ENCODE measurements at regions not wholly inside any gene's neighbourhood (a gene's known extent, or its start where the extent isn't known, plus 50 kb on each side); places are given as distances from the start of the nearest gene placed in this dataset.
"Not testable (repeated sequence)": the region's sequence is repeated elsewhere in the genome, so short reads cannot be mapped to it uniquely, and the experiment has no call there.

DNA sequence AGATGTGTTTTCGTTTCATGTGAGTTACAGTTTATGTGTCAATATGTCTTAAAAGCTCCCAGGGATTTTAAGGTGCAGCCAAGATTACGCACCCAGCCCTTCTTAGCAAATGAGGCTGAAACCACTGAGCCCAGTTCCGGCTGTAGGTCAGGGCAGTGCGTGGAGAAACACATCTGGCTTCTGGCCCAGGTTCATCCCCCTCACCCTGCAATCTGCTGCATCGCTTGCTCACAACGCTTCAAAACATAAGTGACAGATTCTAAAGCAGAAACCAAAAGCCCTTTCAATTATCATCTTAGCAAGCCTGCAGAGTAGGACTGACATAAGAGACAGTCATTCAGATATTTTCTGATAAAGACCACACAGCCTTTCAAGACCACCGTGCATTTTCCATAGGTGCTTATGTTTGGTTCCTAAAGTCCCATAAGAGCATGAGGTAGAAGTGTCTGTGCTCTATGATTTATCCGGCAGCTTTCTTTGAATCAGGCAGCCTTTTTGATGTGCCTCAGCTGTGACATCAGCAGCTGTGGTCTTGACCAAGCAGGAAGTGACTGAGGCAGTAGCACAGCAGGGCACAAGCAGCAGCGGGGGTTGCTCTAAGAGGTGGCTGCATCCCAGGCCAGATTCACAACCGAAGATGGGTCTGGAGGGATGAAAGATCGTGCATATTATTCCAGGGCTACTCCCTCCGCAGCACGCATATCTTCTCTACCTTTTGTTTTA is 72.1 kb upstream of the LYZL2 start:
- Histone ChIP-seq H3K4me1 (ENCODE audit: control insufficient read depth, insufficient read depth, low read length) (peaks cover 27% of the 10 kb centered on the region), H3K9me3 (ENCODE audit: control insufficient read depth, insufficient read depth, low read depth, low read length) (no peaks in the 10 kb centered on the region), H3K9ac (ENCODE audit: low read length) (no peak overlapping the region), H3K36me3 (ENCODE audit: control insufficient read depth, insufficient read depth, low read length) (no peaks in the 10 kb centered on the region), H3K27me3 (ENCODE audit: control insufficient read depth, insufficient read depth, low read length) (peaks cover 6% of the 10 kb centered on the region; the same call in 1 of the 2 replicates), H3K27ac (ENCODE audit: low read depth, low read length) (no peak overlapping the region), H3K4me3 (ENCODE audit: low read depth, low read length) (no peak overlapping the region)

DNA sequence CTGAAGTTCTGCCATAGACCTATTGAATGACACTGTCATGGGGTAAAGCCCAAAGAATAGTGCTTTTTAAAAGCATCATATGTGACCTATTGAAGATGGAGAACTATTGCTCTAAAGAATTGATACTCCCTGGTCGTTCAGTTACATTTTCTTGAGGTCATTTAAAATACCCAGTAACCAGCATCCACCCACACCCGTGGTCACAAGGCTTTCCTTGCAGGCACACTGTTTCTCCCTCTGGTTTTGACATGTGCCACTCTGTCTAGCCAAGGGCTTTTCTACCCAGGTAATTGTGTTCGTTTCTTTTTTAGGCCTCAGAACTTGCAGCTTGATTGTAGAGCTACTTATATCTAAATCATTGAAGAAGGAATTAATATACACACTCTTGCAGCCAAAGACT is 68.3 kb upstream of the LYZL2 start:
- Histone ChIP-seq H3K27me3 (ENCODE audit: control insufficient read depth, insufficient read depth, low read length) (no peaks in the 10 kb centered on the region), H3K9ac (ENCODE audit: low read length) (no peak overlapping the region), H3K9me3 (ENCODE audit: control insufficient read depth, insufficient read depth, low read depth, low read length) (no peaks in the 10 kb centered on the region), H3K36me3 (ENCODE audit: control insufficient read depth, insufficient read depth, low read length) (no peaks in the 10 kb centered on the region), H3K4me3 (ENCODE audit: low read depth, low read length) (no peak overlapping the region), H3K4me1 (ENCODE audit: control insufficient read depth, insufficient read depth, low read length) (peaks cover 12% of the 10 kb centered on the region), H3K27ac (ENCODE audit: low read depth, low read length) (no peak overlapping the region)

DNA sequence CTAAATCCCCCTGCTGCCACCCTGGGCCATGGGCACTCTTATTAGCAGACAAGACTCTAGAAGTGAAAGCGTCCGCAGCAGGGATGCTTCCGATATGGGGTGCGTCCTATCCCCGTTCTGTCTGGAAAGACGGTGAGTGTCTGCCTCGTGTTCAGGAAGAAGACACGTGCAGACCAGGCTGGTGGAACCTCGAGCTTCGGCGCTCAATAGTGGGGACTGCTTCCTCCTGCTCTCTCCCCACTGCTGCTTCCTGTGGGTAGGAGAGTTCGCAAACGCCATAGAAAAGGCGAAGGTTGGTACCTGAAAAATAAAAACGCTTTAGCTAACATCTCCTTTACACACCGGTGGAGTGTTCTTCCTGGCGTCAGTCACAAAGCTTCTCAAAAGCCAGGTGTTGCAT is 67.7 kb upstream of the LYZL2 start:
- not testable (repeated sequence) for H3K27me3 ChIP-seq (ENCODE audit: control insufficient read depth, insufficient read depth, low read length); H3K9me3 ChIP-seq (ENCODE audit: control insufficient read depth, insufficient read depth, low read depth, low read length); H3K9ac ChIP-seq (ENCODE audit: low read length); H3K36me3 ChIP-seq (ENCODE audit: control insufficient read depth, insufficient read depth, low read length); H3K27ac ChIP-seq (ENCODE audit: low read depth, low read length); H3K4me3 ChIP-seq (ENCODE audit: low read depth, low read length)
- peaks cover 12% of the 10 kb centered on the region for H3K4me1 ChIP-seq (ENCODE audit: control insufficient read depth, insufficient read depth, low read length)

- not testable (repeated sequence) for H3K9me3 ChIP-seq (ENCODE audit: control insufficient read depth, insufficient read depth, low read depth, low read length); H3K27me3 ChIP-seq (ENCODE audit: control insufficient read depth, insufficient read depth, low read length); H3K27ac ChIP-seq (ENCODE audit: low read depth, low read length); H3K9ac ChIP-seq (ENCODE audit: low read length); H3K4me3 ChIP-seq (ENCODE audit: low read depth, low read length); H3K4me1 ChIP-seq (ENCODE audit: control insufficient read depth, insufficient read depth, low read length); H3K36me3 ChIP-seq (ENCODE audit: control insufficient read depth, insufficient read depth, low read length)
These were observed 67.0 kb upstream of the LYZL2 start for GRCh38 chr10:30696416-30697185.

- not testable (repeated sequence) for H3K27ac ChIP-seq (ENCODE audit: low read depth, low read length); H3K27me3 ChIP-seq (ENCODE audit: control insufficient read depth, insufficient read depth, low read length); H3K4me3 ChIP-seq (ENCODE audit: low read depth, low read length); H3K9me3 ChIP-seq (ENCODE audit: control insufficient read depth, insufficient read depth, low read depth, low read length); H3K36me3 ChIP-seq (ENCODE audit: control insufficient read depth, insufficient read depth, low read length); H3K9ac ChIP-seq (ENCODE audit: low read length); H3K4me1 ChIP-seq (ENCODE audit: control insufficient read depth, insufficient read depth, low read length)
These were observed 66.1 kb upstream of the LYZL2 start for GRCh38 chr10:30695481-30696236.

DNA sequence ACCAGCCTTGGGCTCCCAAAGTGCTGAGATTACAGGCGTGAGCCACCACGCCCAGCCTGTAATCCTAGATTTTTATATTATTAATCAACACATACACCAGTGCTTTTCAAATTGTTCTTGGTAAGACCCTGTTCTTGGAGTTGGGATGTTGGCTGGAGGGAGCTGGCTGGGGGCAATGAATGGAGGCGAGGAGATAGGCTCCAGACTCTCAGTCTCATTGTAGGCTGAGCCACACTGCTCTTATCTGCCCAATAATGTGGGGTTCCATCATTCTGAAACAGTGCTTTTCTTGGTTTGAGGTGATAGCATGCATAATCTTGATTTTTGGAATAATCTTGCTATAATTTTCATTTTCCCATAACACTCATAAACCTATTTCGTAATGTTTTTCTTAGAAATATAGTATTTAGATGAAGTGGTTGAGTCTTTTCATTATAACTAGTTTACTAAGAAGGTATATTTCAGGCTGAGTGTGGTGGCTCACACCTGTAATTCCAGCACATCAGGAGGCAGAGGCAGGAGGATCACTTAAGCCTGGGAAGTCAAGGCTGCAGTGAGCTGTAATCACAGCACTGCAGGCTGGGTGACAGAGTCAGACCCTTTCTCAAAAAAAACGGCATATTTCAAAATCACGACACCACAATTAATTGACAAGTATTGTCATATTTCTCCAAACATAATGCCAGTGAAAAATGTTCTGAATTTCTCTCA is 65.1 kb upstream of the LYZL2 start:
- H3K27ac ChIP-seq (ENCODE audit: low read depth, low read length) = no peak overlapping the region

DNA sequence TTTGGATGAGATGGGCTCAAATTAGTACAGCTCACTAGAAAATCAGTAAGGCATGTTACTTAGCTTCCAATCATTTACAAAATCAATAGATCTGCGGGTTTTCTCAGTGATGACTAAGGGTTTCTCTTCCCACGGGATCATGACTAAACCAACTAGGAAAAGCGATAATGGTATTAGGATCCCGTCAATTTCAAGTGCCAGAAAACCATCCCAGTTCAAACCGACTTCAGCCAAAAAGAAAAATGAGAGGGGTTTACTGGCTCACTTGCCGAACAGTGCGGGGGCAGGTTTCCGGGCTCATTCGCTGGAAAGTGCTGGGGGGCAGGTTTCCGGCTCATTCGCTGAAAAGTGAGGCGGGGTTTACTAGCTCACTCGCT is 62.1 kb upstream of the LYZL2 start:
- H3K9me3 ChIP-seq (ENCODE audit: control insufficient read depth, insufficient read depth, low read depth, low read length) = no peaks in the 10 kb centered on the region
- H3K4me1 ChIP-seq (ENCODE audit: control insufficient read depth, insufficient read depth, low read length) = peaks cover 4% of the 10 kb centered on the region
- H3K27ac ChIP-seq (ENCODE audit: low read depth, low read length) = no peak overlapping the region
- H3K27me3 ChIP-seq (ENCODE audit: control insufficient read depth, insufficient read depth, low read length) = no peaks in the 10 kb centered on the region
- H3K4me3 ChIP-seq (ENCODE audit: low read depth, low read length) = no peak overlapping the region
- H3K9ac ChIP-seq (ENCODE audit: low read length) = no peak overlapping the region
- no peaks in the 10 kb centered on the region for H3K36me3 ChIP-seq (ENCODE audit: control insufficient read depth, insufficient read depth, low read length)

More for the DNA sequence above, 65.1 kb upstream of the LYZL2 start:
- Histone ChIP-seq H3K9ac (ENCODE audit: low read length) (no peak overlapping the region), H3K36me3 (ENCODE audit: control insufficient read depth, insufficient read depth, low read length) (no peaks in the 10 kb centered on the region), H3K4me3 (ENCODE audit: low read depth, low read length) (no peak overlapping the region), H3K4me1 (ENCODE audit: control insufficient read depth, insufficient read depth, low read length) (peaks cover under 1% of the 10 kb centered on the region; the same call in 1 of the 2 replicates), H3K9me3 (ENCODE audit: control insufficient read depth, insufficient read depth, low read depth, low read length) (no peaks in the 10 kb centered on the region), H3K27me3 (ENCODE audit: control insufficient read depth, insufficient read depth, low read length) (no peaks in the 10 kb centered on the region)

DNA sequence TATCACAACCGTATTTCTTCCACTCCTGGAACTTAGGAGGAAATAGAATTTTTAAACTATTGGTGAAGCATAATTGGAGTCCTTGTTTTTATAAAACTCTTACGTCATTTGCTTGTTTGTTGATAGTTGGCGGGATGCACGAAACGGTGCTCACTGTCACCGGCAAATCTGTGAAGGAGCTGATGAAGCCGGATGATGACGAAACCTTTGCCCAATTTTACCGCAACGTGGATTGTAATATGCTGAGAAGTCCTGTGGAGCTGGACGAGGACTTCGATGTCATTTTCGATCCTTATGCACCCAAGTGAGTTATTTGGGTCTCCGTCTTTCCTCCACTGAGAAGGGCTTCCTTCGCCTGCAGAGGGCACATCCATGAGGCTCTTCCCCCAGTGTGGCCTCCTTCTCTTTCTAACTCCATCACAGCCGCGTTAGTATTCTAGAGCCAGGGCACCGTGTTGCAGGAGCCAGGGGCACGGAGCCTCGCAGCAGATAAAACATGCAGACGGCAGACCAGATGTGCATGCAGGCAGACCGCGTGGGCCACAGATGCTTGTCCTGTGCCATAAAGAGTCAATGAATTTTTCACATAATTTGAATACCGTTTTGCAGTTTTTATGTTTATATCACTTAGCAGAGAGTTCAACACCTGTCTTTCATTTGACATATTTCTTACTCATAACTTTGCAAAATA is 61.5 kb upstream of the LYZL2 start:
- not testable (repeated sequence) for H3K27ac ChIP-seq (ENCODE audit: low read depth, low read length); H3K4me1 ChIP-seq (ENCODE audit: control insufficient read depth, insufficient read depth, low read length); H3K36me3 ChIP-seq (ENCODE audit: control insufficient read depth, insufficient read depth, low read length); H3K27me3 ChIP-seq (ENCODE audit: control insufficient read depth, insufficient read depth, low read length); H3K4me3 ChIP-seq (ENCODE audit: low read depth, low read length); H3K9ac ChIP-seq (ENCODE audit: low read length); H3K9me3 ChIP-seq (ENCODE audit: control insufficient read depth, insufficient read depth, low read depth, low read length)

- Histone ChIP-seq H3K36me3 (ENCODE audit: control insufficient read depth, insufficient read depth, low read length) (no peaks in the 10 kb centered on the region), H3K4me3 (ENCODE audit: low read depth, low read length) (no peak overlapping the region), H3K27me3 (ENCODE audit: control insufficient read depth, insufficient read depth, low read length) (no peaks in the 10 kb centered on the region), H3K27ac (ENCODE audit: low read depth, low read length) (no peak overlapping the region), H3K9me3 (ENCODE audit: control insufficient read depth, insufficient read depth, low read depth, low read length) (no peaks in the 10 kb centered on the region), H3K4me1 (ENCODE audit: control insufficient read depth, insufficient read depth, low read length) (peaks cover 4% of the 10 kb centered on the region), H3K9ac (ENCODE audit: low read length) (no peak overlapping the region)
These were observed 58.9 kb upstream of the LYZL2 start for GRCh38 chr10:30688456-30688855.

GRCh38 chr10:30687698-30688213 is 58.2 kb upstream of the LYZL2 start:
- no peak overlapping the region for H3K9ac ChIP-seq (ENCODE audit: low read length)
- H3K27me3 ChIP-seq (ENCODE audit: control insufficient read depth, insufficient read depth, low read length) = no peaks in the 10 kb centered on the region
- H3K9me3 ChIP-seq (ENCODE audit: control insufficient read depth, insufficient read depth, low read depth, low read length) = no peaks in the 10 kb centered on the region
- no peak overlapping the region for H3K4me3 ChIP-seq (ENCODE audit: low read depth, low read length)
- no peaks in the 10 kb centered on the region for H3K36me3 ChIP-seq (ENCODE audit: control insufficient read depth, insufficient read depth, low read length)
- H3K4me1 ChIP-seq (ENCODE audit: control insufficient read depth, insufficient read depth, low read length) = peaks cover 4% of the 10 kb centered on the region
- no peak overlapping the region for H3K27ac ChIP-seq (ENCODE audit: low read depth, low read length)
